PC-3 (cell line): ENCODE measurements at regions not wholly inside any gene's neighbourhood (a gene's known extent, or its start where the extent isn't known, plus 50 kb on each side); places are given as distances from the start of the nearest gene placed in this dataset.

Experiments used
- ATAC-seq: fragments of 200-7000 bp; cut with Tn5 transposase; 2 replicates; pipeline ENCODE4 v1.9.1; 2020; ENCODE audit warnings: mild to moderate bottlenecking, moderate library complexity
- BruUV-seq: library from RNA; stranded (reverse); fragments of 400-500 nt; replicated peaks from 2 replicates; lab custom pipeline; 2021; lab: Mats Ljungman, UMichigan
- CTCF ChIA-PET: fragments of 300-600 bp; sonication (Branson Sonifier 250); formaldehyde crosslinking; loops from one replicate; lab custom pipeline; 2022; ENCODE audit warnings: antibody characterized with exemption; lab: Charles Lee
- POLR2A ChIA-PET: fragments of 300-600 bp; sonication (Branson Sonifier 250); formaldehyde crosslinking; loops from one replicate; lab custom pipeline; 2022; ENCODE audit warnings: antibody characterized with exemption; ENCODE audit not compliant: unreplicated experiment; lab: Charles Lee
- DNase-seq: peaks from one replicate; pipeline ENCODE4 v3.0.0-alpha.2; 2015
- H2AFZ ChIP-seq: fragments of 300-600 bp; sonication (generic); 2 replicates; pipeline ENCODE4 v1.6.0; 2016; ENCODE audit warnings: antibody characterized with exemption, low read length
- H3F3A ChIP-seq: fragments of 300-600 bp; sonication (generic); one replicate; pipeline ENCODE4 v1.6.0; 2017; ENCODE audit warnings: antibody characterized with exemption, low read length, control low read depth, mild to moderate bottlenecking; ENCODE audit not compliant: unreplicated experiment
- H3K27ac ChIP-seq: fragments of 300-600 bp; sonication (generic); 2 replicates; pipeline ENCODE4 v1.5.1; 2016; ENCODE audit warnings: mild to moderate bottlenecking, low read length
- H3K27me3 ChIP-seq: fragments of 300-600 bp; sonication (generic); 2 replicates; pipeline ENCODE4 v1.6.1; 2016; ENCODE audit warnings: low read length, mixed read lengths
- H3K36me3 ChIP-seq: fragments of 300-600 bp; sonication (generic); 2 replicates; pipeline ENCODE4 v1.6.1; 2016; ENCODE audit warnings: low read depth, mixed run types, low read length, mixed read lengths
- H3K4me1 ChIP-seq: fragments of 300-600 bp; sonication (generic); 2 replicates; pipeline ENCODE4 v1.5.1; 2016; ENCODE audit warnings: low read length; ENCODE audit not compliant: insufficient read depth
- H3K4me2 ChIP-seq: fragments of 300-600 bp; sonication (generic); 2 replicates; pipeline ENCODE4 v1.6.0; 2016; ENCODE audit warnings: low read length
- H3K4me3 ChIP-seq: fragments of 300-600 bp; sonication (generic); 2 replicates; pipeline ENCODE4 v1.5.1; 2016; ENCODE audit warnings: mild to moderate bottlenecking, low read length, mixed read lengths
- H3K79me2 ChIP-seq: fragments of 300-600 bp; sonication (generic); 2 replicates; pipeline ENCODE4 v1.6.1; 2017; ENCODE audit warnings: low read length, mixed read lengths
- H3K9ac ChIP-seq: fragments of 300-600 bp; sonication (generic); 2 replicates; pipeline ENCODE4 v1.6.0; 2016; ENCODE audit warnings: mild to moderate bottlenecking, low read length
- H3K9me2 ChIP-seq: fragments of 300-600 bp; sonication (generic); replicated peaks from 2 replicates; pipeline ENCODE4 v1.6.1; 2016; ENCODE audit warnings: mixed run types, low read length, mixed read lengths
- H3K9me3 ChIP-seq: fragments of 300-600 bp; sonication (generic); 2 replicates; pipeline ENCODE4 v1.6.1; 2016; ENCODE audit warnings: low read length, mixed read lengths
- H4K20me1 ChIP-seq: fragments of 300-600 bp; sonication (generic); 2 replicates; pipeline ENCODE4 v1.6.1; 2016; ENCODE audit warnings: low read length, mixed read lengths
- CTCF ChIP-seq: fragments of 300-600 bp; sonication (generic); conservative IDR thresholded peaks from 2 replicates; pipeline ENCODE4 v1.5.1; 2017; ENCODE audit warnings: antibody characterized with exemption, low read depth, mild to moderate bottlenecking, low read length
- EZH2 ChIP-seq: fragments of 300-600 bp; sonication (generic); IDR thresholded peaks from one replicate; pipeline ENCODE4 v1.6.1; 2017; ENCODE audit warnings: antibody characterized with exemption, mild to moderate bottlenecking, low read length; ENCODE audit not compliant: unreplicated experiment
- EZH2phosphoT487 ChIP-seq: fragments of 300-600 bp; sonication (generic); IDR thresholded peaks from 2 replicates; pipeline ENCODE4 v1.6.1; 2018; ENCODE audit warnings: mild to moderate bottlenecking, antibody characterized with exemption, low read length, borderline replicate concordance
- intact Hi-C: fragments of 100-400 bp; cut with micrococcal nuclease; formaldehyde crosslinking; loops from 2 replicates; pipeline ENCODE4 v1.9.0; 2023

- H3K9me3 ChIP-seq = no peaks in the 10 kb centered on the region
- H3K79me2 ChIP-seq = no peaks in the 10 kb centered on the region
- H3K9me2 ChIP-seq = no peaks in the 10 kb centered on the region
- H3K36me3 ChIP-seq = no peaks in the 10 kb centered on the region
- no peak for TF ChIP-seq EZH2phosphoT487
- TF ChIP-seq CTCF = no peak
- no peak for TF ChIP-seq EZH2
- DNase-seq = no peak
- no peaks in the 10 kb centered on the region for H4K20me1 ChIP-seq
- H2AFZ ChIP-seq = no peak overlapping the region
- H3K9ac ChIP-seq = no peak overlapping the region
- BruUV-seq = no TSS peak
- no peaks in the 10 kb centered on the region for H3F3A ChIP-seq
- POLR2A ChIA-PET = no interaction called here
- H3K4me3 ChIP-seq = no peak overlapping the region
- no peak overlapping the region for H3K27ac ChIP-seq
- H3K4me2 ChIP-seq = no peak overlapping the region
- H3K27me3 ChIP-seq = peaks cover 93% of the 10 kb centered on the region
- H3K4me1 ChIP-seq = no peaks in the 10 kb centered on the region
- no peak for ATAC-seq
- intact Hi-C loops = no loop called here
- CTCF ChIA-PET = no interaction called here
These were observed 110.8 kb downstream of the EDN3 start for GRCh38 chr20:59411170-59411569.

GRCh38 chr20:59411589-59411988 is 111.2 kb downstream of the EDN3 start:
- Histone ChIP-seq H3K9me2 (no peaks in the 10 kb centered on the region), H2AFZ (no peak overlapping the region), H3K79me2 (no peaks in the 10 kb centered on the region), H3K9ac (no peak overlapping the region), H3K4me2 (no peak overlapping the region), H3K4me3 (no peak overlapping the region), H3K27me3 (peaks cover 89% of the 10 kb centered on the region), H4K20me1 (no peaks in the 10 kb centered on the region), H3K9me3 (no peaks in the 10 kb centered on the region), H3K27ac (no peak overlapping the region), H3F3A (no peaks in the 10 kb centered on the region), H3K36me3 (no peaks in the 10 kb centered on the region), H3K4me1 (no peaks in the 10 kb centered on the region)
- TF ChIP-seq CTCF (no peak), EZH2phosphoT487 (peak; percentile 43; the same call in 1 of the 2 replicates)
- DNase-seq = no peak
- ChIA-PET CTCF (no interaction called here), POLR2A (no interaction called here)
- intact Hi-C loops = no loop called here
- no peak for ATAC-seq
- no TSS peak for BruUV-seq

GRCh38 chr20:59412181-59412580 is 111.8 kb downstream of the EDN3 start:
- Histone ChIP-seq H3K27ac (no peak overlapping the region), H3K9ac (no peak overlapping the region), H3K27me3 (peaks cover 88% of the 10 kb centered on the region), H3F3A (no peaks in the 10 kb centered on the region), H3K36me3 (no peaks in the 10 kb centered on the region), H2AFZ (no peak overlapping the region), H3K4me2 (no peak overlapping the region), H4K20me1 (no peaks in the 10 kb centered on the region), H3K9me3 (no peaks in the 10 kb centered on the region), H3K9me2 (no peaks in the 10 kb centered on the region), H3K4me1 (no peaks in the 10 kb centered on the region), H3K4me3 (no peak overlapping the region), H3K79me2 (no peaks in the 10 kb centered on the region)
- no peak for TF ChIP-seq CTCF
- TF ChIP-seq EZH2 = no peak
- TF ChIP-seq EZH2phosphoT487 = no peak
- CTCF ChIA-PET = no interaction called here
- POLR2A ChIA-PET = no interaction called here
- no peak for DNase-seq
- BruUV-seq = no TSS peak
- ATAC-seq = no peak
- intact Hi-C loops = no loop called here
